Glutamatergic neuron (in vitro differentiated cells): ENCODE measurements at regions not wholly inside any gene's neighbourhood (a gene's known extent, or its start where the extent isn't known, plus 50 kb on each side); places are given as distances from the start of the nearest gene placed in this dataset.

Experiments used
- DNase-seq: peaks from one replicate; pipeline ENCODE4 v3.0.0; 2022
- H3K27ac Mint-ChIP-seq: one replicate; pipeline ENCODE4 v1.8.0; 2020; ENCODE audit warnings: mild to moderate bottlenecking, mixed read lengths, inconsistent platforms; ENCODE audit not compliant: unreplicated experiment
- H3K27me3 Mint-ChIP-seq: one replicate; pipeline ENCODE4 v1.8.0; 2020; ENCODE audit warnings: mild to moderate bottlenecking, moderate library complexity, mixed read lengths, inconsistent platforms; ENCODE audit not compliant: unreplicated experiment
- H3K36me3 Mint-ChIP-seq: one replicate; pipeline ENCODE4 v1.8.0; 2020; ENCODE audit warnings: mild to moderate bottlenecking, mixed read lengths, inconsistent platforms; ENCODE audit not compliant: unreplicated experiment
- H3K4me1 Mint-ChIP-seq: one replicate; pipeline ENCODE4 v1.8.0; 2020; ENCODE audit warnings: mild to moderate bottlenecking, low read depth, mixed read lengths, inconsistent platforms; ENCODE audit not compliant: unreplicated experiment
- H3K4me3 Mint-ChIP-seq: one replicate; pipeline ENCODE4 v1.8.0; 2020; ENCODE audit warnings: mild to moderate bottlenecking, mixed read lengths, inconsistent platforms; ENCODE audit not compliant: unreplicated experiment
- H3K9me3 Mint-ChIP-seq: one replicate; pipeline ENCODE4 v1.8.0; 2020; ENCODE audit warnings: mild to moderate bottlenecking, moderate library complexity, mixed read lengths, inconsistent platforms; ENCODE audit not compliant: unreplicated experiment
- CTCF ChIP-seq: fragments of 200-600 bp; sonication (generic); IDR thresholded peaks from one replicate; pipeline ENCODE4 v1.5.0; 2021; ENCODE audit not compliant: partially characterized antibody, unreplicated experiment

- H3K27me3 Mint-ChIP-seq: no peaks in the 10 kb centered on the region
- H3K9me3 Mint-ChIP-seq: no peaks in the 10 kb centered on the region
- no peaks in the 10 kb centered on the region for H3K4me1 Mint-ChIP-seq
- DNase-seq: no peak
- no peak for TF ChIP-seq CTCF
- H3K36me3 Mint-ChIP-seq: no peaks in the 10 kb centered on the region
- no peak overlapping the region for H3K27ac Mint-ChIP-seq
- no peak overlapping the region for H3K4me3 Mint-ChIP-seq
Measured at GRCh38 chr13:73508841-73509240, 450.0 kb downstream of the KLF5 start.

GRCh38 chr13:73505376-73505890 lies 446.6 kb downstream of the KLF5 start:
- Mint-ChIP-seq H3K4me1 (no peaks in the 10 kb centered on the region), H3K36me3 (no peaks in the 10 kb centered on the region), H3K27me3 (no peaks in the 10 kb centered on the region), H3K27ac (no peak overlapping the region), H3K9me3 (no peaks in the 10 kb centered on the region), H3K4me3 (no peak overlapping the region)
- DNase-seq: no peak
- no peak for TF ChIP-seq CTCF

GRCh38 chr13:73499695-73500094 lies 440.9 kb downstream of the KLF5 start:
- Mint-ChIP-seq H3K27ac (no peak overlapping the region), H3K36me3 (no peaks in the 10 kb centered on the region), H3K27me3 (no peaks in the 10 kb centered on the region), H3K9me3 (no peaks in the 10 kb centered on the region), H3K4me3 (no peak overlapping the region), H3K4me1 (no peaks in the 10 kb centered on the region)
- TF ChIP-seq CTCF: no peak
- DNase-seq: no peak

- TF ChIP-seq CTCF: no peak
- Mint-ChIP-seq H3K9me3 (no peaks in the 10 kb centered on the region), H3K27me3 (no peaks in the 10 kb centered on the region), H3K27ac (no peak overlapping the region), H3K36me3 (no peaks in the 10 kb centered on the region), H3K4me1 (no peaks in the 10 kb centered on the region), H3K4me3 (no peak overlapping the region)
- DNase-seq: no peak
Measured at GRCh38 chr13:73497430-73497829, 438.6 kb downstream of the KLF5 start.

- Mint-ChIP-seq H3K36me3 (no peaks in the 10 kb centered on the region), H3K27me3 (no peaks in the 10 kb centered on the region), H3K4me3 (no peak overlapping the region), H3K4me1 (no peaks in the 10 kb centered on the region), H3K27ac (no peak overlapping the region), H3K9me3 (no peaks in the 10 kb centered on the region)
- no peak for DNase-seq
- no peak for TF ChIP-seq CTCF
Measured at GRCh38 chr13:73496711-73497110, 437.9 kb downstream of the KLF5 start.
